Mucosa of gallbladder (tissue), 1 donor: ENCODE measurements at regions not wholly inside any gene's neighbourhood (a gene's known extent, or its start where the extent isn't known, plus 50 kb on each side); places are given as distances from the start of the nearest gene placed in this dataset.
"Not testable (repeated sequence)": the region's sequence is repeated elsewhere in the genome, so short reads cannot be mapped to it uniquely, and the experiment has no call there.

Experiments used
- DNase-seq: peaks from one replicate; pipeline ENCODE4 v3.0.0-alpha.2; 2020; ENCODE audit warnings: low spot score
- donor health status: DM: no; HTN: no; CAD: no.

GRCh38 chr1:80534606-80535360 lies 1266.0 kb upstream of the ADGRL2 start:
- peak; percentile 31 for DNase-seq

GRCh38 chr1:80533775-80534334 lies 1266.9 kb upstream of the ADGRL2 start:
- no peak for DNase-seq

- no peak for DNase-seq
Measured at GRCh38 chr1:80533093-80533492, 1267.6 kb upstream of the ADGRL2 start.

- DNase-seq = no peak
Measured at GRCh38 chr1:80531182-80531581, 1269.6 kb upstream of the ADGRL2 start.

- DNase-seq = no peak
Measured at GRCh38 chr1:80529546-80529945, 1271.2 kb upstream of the ADGRL2 start.

GRCh38 chr1:80523861-80524260 lies 1276.9 kb upstream of the ADGRL2 start:
- no peak for DNase-seq

- DNase-seq = not testable (repeated sequence)
Measured at GRCh38 chr1:80523071-80523470, 1277.7 kb upstream of the ADGRL2 start.

GRCh38 chr1:80520949-80521348 lies 1279.8 kb upstream of the ADGRL2 start:
- no peak for DNase-seq

- DNase-seq = no peak
Measured at GRCh38 chr1:80517062-80517461, 1283.7 kb upstream of the ADGRL2 start.

- no peak for DNase-seq
Measured at GRCh38 chr1:80509965-80510522, 1290.7 kb upstream of the ADGRL2 start.

- DNase-seq = no peak
Measured at GRCh38 chr1:80506216-80506615, 1294.5 kb upstream of the ADGRL2 start.

- no peak for DNase-seq
Measured at GRCh38 chr1:80498673-80499072, 1302.1 kb upstream of the ADGRL2 start.

GRCh38 chr1:80495806-80496205 lies 1304.9 kb upstream of the ADGRL2 start:
- DNase-seq = no peak

- no peak for DNase-seq
Measured at GRCh38 chr1:80472145-80472544, 1328.6 kb upstream of the ADGRL2 start.

- no peak for DNase-seq
Measured at GRCh38 chr1:80468356-80468755, 1332.4 kb upstream of the ADGRL2 start.

- DNase-seq = no peak
Measured at GRCh38 chr1:80462006-80462405, 1338.7 kb upstream of the ADGRL2 start.

- DNase-seq = no peak
Measured at GRCh38 chr1:80457409-80457808, 1343.3 kb upstream of the ADGRL2 start.

GRCh38 chr1:80453775-80454174 lies 1347.0 kb upstream of the ADGRL2 start:
- no peak for DNase-seq

- no peak for DNase-seq
Measured at GRCh38 chr1:80450711-80451110, 1350.0 kb upstream of the ADGRL2 start.

GRCh38 chr1:80448081-80448480 lies 1352.7 kb upstream of the ADGRL2 start:
- DNase-seq = no peak

GRCh38 chr1:80447526-80447925 lies 1353.2 kb upstream of the ADGRL2 start:
- DNase-seq = no peak

GRCh38 chr1:80445033-80445432 lies 1355.7 kb upstream of the ADGRL2 start:
- DNase-seq = no peak

GRCh38 chr1:80444171-80444570 lies 1356.6 kb upstream of the ADGRL2 start:
- DNase-seq = no peak
